Fibroblast of skin of back (primary cell): ENCODE measurements at regions not wholly inside any gene's neighbourhood (a gene's known extent, or its start where the extent isn't known, plus 50 kb on each side); places are given as distances from the start of the nearest gene placed in this dataset.

Experiments used
- DNase-seq: peaks from one replicate; pipeline ENCODE4 v3.0.0-alpha.2; 2013

DNA sequence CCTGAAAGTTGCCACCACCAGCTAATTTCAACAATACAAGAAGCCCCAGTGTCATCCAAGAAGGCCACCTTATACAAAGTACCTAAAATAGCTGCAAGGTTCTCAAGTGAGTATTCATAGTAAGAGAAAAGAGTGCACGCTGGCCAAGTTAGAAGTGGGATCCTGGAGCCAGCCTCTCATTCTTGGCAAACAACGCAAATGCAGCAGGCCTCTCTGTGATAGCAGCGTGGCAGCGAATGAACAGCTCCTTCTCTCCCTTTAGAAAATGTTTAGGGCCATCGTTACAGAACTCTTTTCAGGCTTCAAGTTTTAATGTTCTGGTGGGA, 78.0 kb upstream of the IFNG-AS1 start:
- DNase-seq: no peak

DNA sequence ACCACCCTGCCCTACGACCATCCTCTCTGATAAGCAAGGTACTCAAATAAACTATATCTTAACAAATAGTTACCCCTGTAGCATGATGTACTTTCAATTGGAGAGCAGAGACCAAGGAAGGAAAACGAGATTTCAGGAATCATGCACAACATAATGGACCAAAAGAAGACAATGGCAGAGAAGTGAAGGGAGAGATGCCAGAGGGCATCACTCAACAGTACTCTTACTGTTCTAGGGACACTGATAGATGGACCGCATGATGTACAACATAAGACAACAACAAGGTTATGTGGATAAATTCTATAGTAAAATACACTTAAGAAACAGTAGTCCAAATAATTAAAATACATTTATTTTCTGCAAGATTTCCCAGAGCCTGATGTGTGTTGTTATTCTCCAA, 77.5 kb upstream of the IFNG-AS1 start:
- no peak for DNase-seq

DNA sequence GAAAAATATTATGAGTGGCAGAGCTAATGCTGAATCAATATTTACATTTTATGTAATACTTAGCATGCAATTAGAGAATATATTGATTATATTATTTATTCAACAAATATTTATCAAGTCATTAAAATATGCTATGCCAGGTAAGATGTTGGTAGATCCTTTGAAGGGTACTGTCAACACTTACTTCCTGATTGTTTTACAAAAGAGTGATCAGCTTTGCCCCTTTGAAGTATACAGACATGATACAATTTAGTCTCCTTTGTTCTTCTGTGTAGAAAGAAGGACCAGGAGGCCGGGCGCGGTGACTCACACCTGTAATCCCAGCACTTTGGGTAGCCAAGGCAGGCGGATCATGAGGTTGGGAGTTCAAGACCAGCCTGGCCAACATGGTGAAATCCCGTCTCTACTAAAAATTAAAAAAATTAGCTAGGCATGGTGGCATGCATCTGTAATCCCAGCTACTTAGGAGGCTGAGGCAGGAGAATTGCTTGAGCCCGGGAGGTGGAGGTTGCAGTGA, 73.9 kb upstream of the IFNG-AS1 start:
- DNase-seq: no peak

DNA sequence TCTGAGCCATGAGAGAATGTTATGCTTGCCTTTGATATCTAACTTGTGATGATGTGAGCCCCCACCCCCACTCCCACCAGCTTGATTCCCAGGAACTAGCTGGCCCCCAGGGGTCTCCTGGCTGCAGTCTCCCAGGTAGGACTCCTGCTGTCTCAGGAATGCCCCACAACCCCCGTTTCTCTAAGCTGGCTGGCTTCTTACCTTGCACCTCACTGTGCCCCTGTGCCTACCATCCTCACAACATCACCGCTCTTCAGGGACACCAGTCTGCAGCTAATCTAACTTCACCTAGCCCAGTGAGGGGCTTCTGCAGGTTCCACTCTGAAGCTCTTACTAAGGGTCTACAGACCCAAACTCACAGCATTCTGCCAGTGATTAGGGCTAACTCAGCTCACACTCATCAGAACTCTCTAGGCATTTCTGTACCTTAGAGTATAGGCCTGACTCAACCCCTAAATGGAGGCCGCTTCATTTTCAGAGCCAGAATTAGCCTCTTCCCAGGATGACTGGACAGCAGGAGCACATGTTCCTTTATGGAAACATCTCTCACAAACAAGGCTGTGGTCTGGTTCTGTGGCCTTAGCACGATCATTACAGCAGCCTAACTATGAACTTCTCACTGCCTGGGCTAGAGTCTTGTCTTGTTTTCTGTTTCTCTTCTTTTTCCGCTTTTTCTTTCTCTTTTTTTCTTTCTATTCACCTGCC, 72.8 kb upstream of the IFNG-AS1 start:
- DNase-seq: peak; percentile 31

DNA sequence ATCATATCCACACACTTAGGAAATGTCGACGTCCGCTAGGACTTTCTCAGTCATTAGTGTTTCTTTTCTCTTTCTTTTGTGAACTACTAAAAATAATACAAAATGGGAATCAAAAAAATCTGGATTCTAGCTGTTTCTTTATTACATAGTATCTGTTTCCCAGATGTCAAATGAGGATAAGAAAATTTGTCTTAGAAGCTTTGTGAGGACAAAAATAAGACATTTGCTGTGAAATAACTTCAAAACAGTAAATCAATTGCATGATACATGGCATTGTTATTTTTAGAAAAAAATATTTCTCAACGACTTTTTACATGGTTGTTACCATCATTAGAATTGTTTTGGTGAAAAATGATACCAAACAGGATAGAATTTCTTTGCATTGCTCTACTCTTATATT, 71.4 kb upstream of the IFNG-AS1 start:
- no peak for DNase-seq

DNA sequence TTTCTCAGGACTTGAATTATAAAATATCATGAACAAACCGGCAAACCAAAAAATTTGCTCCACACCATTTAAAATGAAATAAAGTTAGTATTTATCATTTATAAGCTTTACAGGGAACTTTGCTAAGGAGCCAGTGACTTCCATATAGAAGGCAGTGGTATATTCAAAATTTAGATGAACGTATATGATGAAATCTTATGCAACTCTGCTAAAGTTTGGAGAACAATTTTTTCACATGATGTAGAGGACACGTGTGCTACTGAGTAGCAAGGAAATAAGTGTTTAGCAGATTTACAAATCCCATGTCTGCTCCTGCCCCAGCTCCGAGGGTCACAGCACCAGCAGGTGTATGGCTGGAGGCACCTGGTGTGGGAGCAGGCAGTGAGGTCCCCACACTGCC, 70.8 kb upstream of the IFNG-AS1 start:
- peak; percentile 12 for DNase-seq

DNA sequence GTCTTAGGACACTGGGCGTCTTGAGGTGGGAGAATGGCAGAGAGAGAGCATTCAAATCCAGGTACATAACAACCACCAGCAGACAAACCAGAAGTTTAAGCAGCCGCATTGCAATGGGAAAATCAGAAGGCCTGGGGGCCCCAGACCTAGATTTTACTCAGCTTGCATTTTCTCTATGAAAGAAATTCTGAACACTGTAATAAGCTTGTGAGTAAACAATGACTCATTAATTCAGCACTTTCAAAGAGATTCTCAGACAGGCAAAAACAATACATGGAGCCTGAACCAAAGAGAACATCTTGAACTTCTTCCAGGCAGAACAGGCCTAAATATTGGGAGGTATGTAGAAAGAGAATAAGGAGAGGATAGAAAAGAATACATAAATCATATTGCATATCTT, 69.8 kb upstream of the IFNG-AS1 start:
- peak; percentile 48 for DNase-seq

DNA sequence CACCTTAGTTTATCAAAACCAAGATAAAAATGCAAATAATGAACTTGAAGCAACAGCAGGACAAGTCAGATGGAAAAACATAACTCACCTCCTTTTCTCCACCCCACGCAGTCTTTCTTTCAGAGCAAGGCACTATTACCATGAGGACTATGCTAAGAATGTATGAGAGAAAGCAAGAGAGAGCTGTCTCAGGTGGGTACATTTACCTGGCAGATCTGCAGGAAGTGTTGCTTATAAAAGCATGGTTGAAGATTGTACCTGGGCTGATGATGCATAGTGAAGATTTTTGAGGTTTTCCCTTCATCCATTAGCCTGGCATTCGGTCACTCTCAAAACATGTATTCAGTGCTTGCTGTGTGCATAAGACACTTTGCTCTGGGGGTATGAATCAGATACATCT, 68.8 kb upstream of the IFNG-AS1 start:
- DNase-seq: peak; percentile 22

DNA sequence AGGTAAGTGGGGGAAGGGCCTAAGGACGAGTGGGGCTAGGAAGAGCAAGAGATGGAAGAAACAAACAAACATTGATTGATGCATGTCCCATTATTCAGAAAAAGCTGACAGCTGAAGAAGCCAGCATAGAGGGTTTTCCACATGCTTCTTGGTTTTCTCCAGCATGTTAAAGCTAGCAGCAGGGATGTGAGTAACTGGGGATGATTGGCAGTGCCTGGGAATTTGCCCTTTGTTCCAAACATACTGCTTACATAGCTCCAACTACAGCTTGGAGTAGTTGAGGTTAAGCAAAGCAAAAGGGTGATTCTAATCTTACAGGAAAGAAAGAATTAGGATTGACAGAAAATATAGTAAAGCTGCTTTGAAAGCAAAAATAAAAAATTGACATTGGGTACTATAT, 68.0 kb upstream of the IFNG-AS1 start:
- peak; percentile 18 for DNase-seq

DNA sequence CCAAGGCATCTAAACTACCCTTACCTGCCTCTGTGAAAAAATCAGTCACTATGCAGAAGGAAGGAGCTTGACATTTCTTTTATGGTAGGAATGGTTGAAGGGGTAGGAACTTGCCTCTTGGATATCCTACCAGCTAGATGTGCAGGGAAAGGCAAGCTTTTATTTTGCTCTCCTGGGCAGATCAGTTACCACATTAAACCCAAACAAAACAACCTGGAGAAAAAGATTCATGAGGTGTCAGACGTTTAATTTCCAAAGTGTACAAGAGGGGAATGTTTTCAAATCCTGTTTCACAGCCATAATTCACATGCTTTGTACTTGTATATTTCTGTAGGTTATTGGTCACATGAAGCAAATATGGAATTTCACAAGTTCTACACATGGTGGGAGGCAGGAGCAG, 67.0 kb upstream of the IFNG-AS1 start:
- no peak for DNase-seq

DNA sequence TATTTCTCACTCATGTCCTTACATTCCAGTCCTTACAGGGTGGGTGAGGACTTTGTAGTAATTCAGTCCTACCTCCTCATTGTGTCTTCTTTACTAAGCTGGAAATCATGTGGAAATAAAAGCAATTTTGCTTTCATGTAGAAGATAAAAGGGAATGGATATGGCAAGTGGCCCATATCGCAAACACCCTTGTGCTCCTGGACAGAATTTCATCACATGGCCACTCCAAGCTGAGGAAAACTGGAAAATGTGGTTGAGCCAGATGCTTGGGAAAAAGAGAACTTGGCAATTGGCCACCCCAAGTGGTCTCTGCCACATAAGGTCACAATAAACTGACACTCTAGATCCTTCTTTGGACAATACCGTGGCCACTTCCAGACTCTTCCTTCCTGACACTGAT, 64.2 kb upstream of the IFNG-AS1 start:
- no peak for DNase-seq

DNA sequence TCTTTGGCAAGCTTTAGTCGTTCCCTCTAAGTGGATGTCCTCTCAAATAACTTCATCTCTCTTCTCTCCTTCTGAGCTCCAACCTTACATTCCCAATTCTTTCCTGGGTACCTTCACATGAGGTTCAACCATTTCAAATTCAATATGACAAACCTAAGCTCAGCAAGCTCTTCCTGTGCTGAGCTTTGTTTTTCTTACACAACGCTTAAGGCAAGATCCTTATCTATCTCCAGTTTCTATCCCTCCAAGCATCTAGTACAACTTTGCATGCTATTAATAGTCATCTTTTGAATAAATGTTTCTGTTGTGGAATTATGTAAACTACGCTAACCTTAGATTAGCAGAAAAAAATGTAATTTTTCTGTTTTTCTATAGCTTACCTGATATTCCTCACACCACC, 63.7 kb upstream of the IFNG-AS1 start:
- peak; percentile 18 for DNase-seq

DNA sequence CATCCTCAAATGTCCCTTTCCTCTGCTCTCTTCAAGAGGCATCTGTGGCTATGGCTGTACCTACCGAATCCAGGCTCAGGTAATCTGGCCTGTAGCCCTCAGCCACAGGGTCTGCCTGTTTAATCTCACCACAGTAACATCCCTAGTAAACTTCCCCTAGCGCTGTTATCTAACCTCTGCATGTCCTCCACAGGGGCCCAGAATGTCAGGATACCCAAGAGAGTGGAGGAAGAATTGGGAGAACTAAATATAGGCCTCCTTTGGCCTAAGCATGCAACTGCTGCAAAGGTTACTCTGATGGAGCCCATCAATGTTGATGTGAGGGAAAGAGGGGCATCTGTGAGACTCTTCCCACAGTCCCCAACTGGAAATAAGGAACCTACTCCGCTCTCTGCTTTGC, 63.2 kb upstream of the IFNG-AS1 start:
- no peak for DNase-seq

DNA sequence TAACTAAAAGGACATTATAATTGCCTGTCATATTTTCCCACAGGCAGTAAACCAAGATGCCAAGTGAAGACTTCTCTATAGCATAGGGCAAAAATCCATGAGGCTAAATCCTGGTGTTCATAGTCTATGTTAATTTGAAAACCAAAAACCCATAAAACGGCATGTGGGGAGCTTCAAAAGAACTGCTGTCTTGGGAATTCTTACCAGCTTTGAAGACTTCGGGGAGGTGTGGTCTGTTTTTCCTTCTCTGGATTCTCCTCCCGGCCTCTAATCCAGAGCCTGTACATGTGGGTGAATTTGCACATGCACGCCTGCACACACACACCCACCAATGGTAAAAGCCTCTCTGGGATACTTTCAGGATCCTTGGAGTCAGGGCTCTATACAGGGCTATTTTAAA, 61.9 kb upstream of the IFNG-AS1 start:
- no peak for DNase-seq

DNA sequence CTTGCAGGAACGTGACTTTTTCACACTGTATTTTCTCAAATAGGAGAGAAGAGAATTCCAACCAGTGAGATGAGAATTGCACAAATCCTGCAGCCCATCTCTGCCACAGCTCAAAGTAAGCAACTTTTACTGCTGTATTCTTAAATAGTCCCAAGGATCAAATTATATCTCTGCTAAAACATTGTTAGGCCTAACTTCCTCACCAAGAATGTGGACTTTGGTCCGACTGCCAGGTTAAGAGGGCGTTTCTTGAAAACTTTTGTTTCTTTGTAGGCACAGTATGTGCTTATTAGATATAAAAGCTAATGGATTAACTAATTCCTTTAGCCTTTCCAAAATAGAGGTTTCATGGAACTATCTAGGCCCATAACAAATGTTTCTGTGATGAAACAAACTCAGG, 61.4 kb upstream of the IFNG-AS1 start:
- no peak for DNase-seq

DNA sequence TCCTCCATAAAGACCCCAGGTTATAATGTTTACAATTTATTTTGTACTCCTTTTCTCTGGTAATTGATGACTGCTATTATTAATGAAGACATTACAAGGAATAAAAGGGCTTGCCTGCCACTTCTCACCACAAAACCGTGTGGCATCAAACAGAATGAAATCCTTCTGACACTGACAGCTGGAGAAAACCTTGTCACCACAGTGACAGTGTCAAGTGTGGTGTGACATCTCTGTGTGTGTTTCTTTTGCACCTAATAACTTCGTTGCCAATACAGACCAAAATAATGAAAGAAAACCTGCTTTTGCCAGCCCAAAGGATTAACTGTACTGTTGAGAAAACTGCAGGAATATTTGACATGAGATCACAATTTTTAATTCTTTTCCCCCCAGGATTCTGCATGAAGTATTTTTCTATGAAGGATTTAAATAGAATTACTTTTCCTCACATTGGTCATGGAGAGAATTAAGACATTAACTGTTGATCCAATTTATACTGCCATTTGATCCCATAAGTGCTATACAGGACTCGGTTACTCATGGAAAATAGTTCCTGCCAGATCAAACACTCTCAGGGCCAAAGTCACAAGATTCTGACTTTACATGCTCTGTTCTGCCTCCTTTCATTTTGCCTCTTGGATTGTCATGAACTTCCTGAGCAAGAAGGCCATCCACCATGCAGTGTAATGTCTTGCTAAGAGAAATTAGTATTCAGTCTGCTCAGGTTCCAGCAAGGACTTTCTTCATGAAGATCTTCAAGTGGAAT, 60.4 kb upstream of the IFNG-AS1 start:
- peak; percentile 7 for DNase-seq

DNA sequence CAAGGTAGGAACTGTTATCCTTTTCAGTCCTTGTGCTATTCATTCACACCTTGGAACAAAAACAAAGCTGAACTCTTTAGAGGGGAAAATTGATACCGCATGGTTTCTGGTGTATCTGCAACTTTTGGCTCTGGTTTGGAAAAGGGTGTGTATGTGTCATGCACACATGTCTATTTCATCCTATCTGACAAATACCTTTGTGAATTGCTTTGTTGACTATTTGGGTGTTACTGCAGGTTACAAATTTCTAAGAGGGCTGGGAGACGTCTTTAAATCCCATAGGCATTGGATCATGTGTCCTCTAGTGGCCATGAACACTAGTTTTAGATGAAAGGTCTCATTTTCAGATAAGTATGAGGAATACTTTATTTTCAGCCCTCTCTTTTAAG, 59.9 kb upstream of the IFNG-AS1 start:
- no peak for DNase-seq

DNA sequence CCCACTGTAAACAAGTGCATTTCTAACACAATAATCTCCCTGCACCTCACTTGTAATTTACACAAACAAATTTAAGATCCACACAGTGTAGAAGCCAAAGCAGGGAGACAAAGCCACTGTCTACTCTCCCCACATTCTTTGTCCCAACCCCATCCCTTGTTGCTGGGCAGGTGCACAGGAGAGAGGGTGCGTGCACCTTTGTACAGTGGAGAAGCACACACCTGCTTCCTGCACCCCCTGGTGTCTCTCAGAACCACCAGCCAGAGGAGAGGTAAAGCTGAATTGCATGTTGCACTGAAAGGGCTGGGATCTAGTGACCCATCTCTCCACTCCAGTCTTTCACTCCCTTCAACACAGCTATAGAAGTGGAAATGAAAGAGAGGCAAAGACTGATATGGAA, 51.4 kb upstream of the IFNG-AS1 start:
- no peak for DNase-seq
